Lower leg skin (tissue), 4 donors: ENCODE measurements at regions not wholly inside any gene's neighbourhood (a gene's known extent, or its start where the extent isn't known, plus 50 kb on each side); places are given as distances from the start of the nearest gene placed in this dataset.

ENCODE experiments used
- DNase-seq, 2 donors: peaks; one replicate each; pipeline ENCODE4 v3.0.0-alpha.2; 2019; ENCODE audit warnings: low spot score in 2 of 2
- H3K4me3 ChIP-seq: fragments of 200-600 bp; sonication (generic); 2 replicates; pipeline ENCODE4 v1.5.1; 2017; ENCODE audit warnings: mild to moderate bottlenecking, low read depth; ENCODE audit not compliant: poor library complexity, severe bottlenecking
- POLR2A ChIP-seq, 2 donors: fragments of 450-650 bp; IDR thresholded peaks; one replicate each; pipeline ENCODE4 v1.6.1; 2016 to 2017; ENCODE audit warnings: antibody characterized with exemption in 2 of 2, mild to moderate bottlenecking in 1 of 2, moderate library complexity in 1 of 2
- WGBS, 2 donors: methylation state at CpG; one replicate each; pipeline ENCODE4 v1.1.5; 2018; 5-methylcytosine and 5-hydroxymethylcytosine counted together
- intact Hi-C: fragments of 100-400 bp; cut with DNase I; formaldehyde crosslinking; loops from one replicate; pipeline ENCODE4 v1.15.0; 2023; ENCODE audit warnings: low total_unique reads
- TF ChIP-seq, protein P1 (sequence below), 3 donors: fragments of 450-650 bp; IDR thresholded peaks; one replicate each; pipeline ENCODE4 v1.5.1; 2016; ENCODE audit warnings: antibody characterized with exemption in 3 of 3, mild to moderate bottlenecking in 3 of 3, moderate library complexity in 2 of 3

DNA sequence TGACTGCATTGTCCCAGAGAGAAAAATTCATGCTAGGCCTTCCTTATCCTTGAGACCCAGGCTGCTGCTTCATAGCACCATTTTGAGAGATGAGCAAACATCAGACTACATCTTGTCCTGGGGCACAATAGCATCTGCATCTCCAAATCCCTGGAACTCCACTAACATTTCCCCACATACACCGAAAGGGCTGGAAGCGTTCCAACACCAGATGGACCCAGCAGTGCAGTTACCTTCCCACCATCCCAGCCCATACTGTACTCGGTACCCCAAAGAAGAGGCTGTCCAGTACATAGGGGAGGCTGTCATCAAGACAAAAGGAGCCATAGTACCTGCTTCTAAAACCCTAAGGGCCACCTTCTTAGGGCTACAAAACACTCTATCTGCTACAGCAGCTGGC, 547.2 kb upstream of the CHORDC1 start:
- peak in 1 of 2 donors; percentile 70 for DNase-seq
- H3K4me3 ChIP-seq: no peak overlapping the region
- intact Hi-C loops: no loop called here
- WGBS, 2 donors: 82 to 92% methylated on average over 3 of the region's 3 CpGs
- TF ChIP-seq, protein P1, sequence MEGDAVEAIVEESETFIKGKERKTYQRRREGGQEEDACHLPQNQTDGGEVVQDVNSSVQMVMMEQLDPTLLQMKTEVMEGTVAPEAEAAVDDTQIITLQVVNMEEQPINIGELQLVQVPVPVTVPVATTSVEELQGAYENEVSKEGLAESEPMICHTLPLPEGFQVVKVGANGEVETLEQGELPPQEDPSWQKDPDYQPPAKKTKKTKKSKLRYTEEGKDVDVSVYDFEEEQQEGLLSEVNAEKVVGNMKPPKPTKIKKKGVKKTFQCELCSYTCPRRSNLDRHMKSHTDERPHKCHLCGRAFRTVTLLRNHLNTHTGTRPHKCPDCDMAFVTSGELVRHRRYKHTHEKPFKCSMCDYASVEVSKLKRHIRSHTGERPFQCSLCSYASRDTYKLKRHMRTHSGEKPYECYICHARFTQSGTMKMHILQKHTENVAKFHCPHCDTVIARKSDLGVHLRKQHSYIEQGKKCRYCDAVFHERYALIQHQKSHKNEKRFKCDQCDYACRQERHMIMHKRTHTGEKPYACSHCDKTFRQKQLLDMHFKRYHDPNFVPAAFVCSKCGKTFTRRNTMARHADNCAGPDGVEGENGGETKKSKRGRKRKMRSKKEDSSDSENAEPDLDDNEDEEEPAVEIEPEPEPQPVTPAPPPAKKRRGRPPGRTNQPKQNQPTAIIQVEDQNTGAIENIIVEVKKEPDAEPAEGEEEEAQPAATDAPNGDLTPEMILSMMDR (IDR thresholded peaks at IDR 0.05): no peak
- TF ChIP-seq POLR2A (IDR thresholded peaks at IDR 0.05): no peak

DNA sequence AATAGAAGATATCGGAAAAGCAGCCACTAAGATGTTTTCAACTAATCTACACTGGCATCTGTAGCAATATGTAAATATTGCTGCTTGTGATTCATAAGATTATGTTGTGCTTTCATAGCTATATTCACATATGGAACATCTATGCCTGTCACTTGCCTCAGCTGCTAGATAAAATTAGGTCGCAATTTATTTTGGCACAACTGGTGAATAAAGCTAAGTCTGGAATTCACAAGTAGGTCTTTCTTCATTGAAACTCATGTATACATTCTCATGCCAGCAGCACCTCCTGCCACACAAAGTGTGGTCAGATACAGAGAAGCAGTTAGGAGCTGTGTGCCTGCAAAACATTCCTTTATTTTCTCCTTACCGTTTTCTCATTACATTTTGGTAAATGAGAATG, 543.3 kb upstream of the CHORDC1 start:
- no peak for DNase-seq
- 69 to 70% methylated on average over 3 of the region's 3 CpGs for WGBS, 2 donors
- intact Hi-C loops: no loop called here
- no peak for TF ChIP-seq POLR2A (IDR thresholded peaks at IDR 0.05)
- TF ChIP-seq, protein P1 (IDR thresholded peaks at IDR 0.05): no peak
- no peak overlapping the region for H3K4me3 ChIP-seq

DNA sequence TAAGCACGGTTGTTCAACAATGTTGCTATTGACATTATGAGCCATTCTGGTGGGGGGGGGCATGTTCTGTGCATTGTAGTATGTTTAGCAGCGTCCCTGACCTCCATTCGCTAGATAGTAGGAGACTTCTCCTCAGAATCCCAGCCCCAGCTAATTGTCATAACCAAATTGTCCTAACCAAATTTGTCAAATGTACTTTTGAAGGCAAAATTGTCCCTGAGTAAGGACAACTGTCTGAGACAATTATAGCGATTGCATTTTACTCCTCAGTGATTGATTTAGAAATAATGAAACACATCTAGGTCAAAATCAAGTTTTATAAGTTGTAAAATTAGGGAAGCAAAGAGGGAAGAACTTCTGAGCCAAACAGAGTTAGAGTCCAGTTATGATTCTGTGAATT, 541.8 kb upstream of the CHORDC1 start:
- 90 to 91% methylated on average over 4 of the region's 4 CpGs for WGBS, 2 donors
- H3K4me3 ChIP-seq: no peak overlapping the region
- intact Hi-C loops: no loop called here
- DNase-seq: no peak
- TF ChIP-seq POLR2A (IDR thresholded peaks at IDR 0.05): no peak
- TF ChIP-seq, protein P1 (IDR thresholded peaks at IDR 0.05): no peak

DNA sequence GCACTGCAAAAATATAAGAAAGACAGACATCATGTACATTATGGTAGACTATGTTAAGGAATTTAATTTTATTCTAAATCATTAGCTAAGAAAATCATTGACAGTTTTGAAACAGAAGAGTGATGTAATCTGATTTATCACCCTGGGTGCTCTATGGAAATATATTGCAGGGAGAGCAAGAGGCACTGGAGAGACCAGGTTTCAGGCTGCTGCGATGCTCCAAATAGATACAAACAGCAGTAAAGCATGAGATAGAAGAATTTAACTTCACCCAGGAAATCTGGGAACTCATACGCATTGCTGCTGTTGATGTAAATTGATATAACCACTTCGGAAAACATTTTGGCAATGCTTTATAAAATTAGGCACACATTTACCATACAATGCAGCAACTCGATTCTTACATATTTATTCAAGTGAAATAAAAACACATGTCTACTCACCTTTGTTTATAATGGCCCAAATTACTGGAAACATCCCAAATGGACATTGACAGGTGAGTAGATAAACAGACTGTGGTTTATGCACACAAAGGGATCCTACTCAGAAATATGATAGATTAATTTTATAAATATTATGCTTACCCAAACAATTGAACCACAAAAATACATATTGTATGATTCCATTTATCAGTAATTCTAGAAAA, 535.1 kb upstream of the CHORDC1 start:
- 64 to 72% methylated on average over 4 of the region's 4 CpGs for WGBS, 2 donors

DNA sequence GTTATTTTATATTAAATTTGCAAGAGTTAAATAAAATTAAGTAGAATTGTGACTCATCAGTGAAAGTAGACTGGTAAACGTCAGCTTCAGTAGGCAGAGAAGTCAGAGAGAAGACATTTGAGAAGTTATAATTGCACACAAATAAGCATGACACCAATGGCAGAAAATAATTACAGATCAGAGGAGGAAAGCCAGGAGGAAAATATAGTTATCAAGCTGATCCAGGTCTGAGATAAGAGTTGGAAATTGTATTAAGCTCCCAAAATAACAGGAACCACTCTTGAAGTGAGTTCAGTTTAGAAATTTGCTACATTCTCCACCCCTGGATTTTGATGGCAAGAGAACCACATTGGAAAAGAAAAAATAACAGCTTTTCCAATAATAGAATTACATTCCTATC, 533.8 kb upstream of the CHORDC1 start:
- no peak overlapping the region for H3K4me3 ChIP-seq
- DNase-seq: no peak
- WGBS, 2 donors: 10 to 29% methylated on average over 1 of the region's 1 CpG
- TF ChIP-seq POLR2A (IDR thresholded peaks at IDR 0.05): no peak
- intact Hi-C loops: no loop called here

More for the DNA sequence above, 535.1 kb upstream of the CHORDC1 start:
- no peak overlapping the region for H3K4me3 ChIP-seq
- TF ChIP-seq POLR2A (IDR thresholded peaks at IDR 0.05): no peak
- TF ChIP-seq, protein P1 (IDR thresholded peaks at IDR 0.05): no peak
- DNase-seq: no peak
- intact Hi-C loops: no loop called here

DNA sequence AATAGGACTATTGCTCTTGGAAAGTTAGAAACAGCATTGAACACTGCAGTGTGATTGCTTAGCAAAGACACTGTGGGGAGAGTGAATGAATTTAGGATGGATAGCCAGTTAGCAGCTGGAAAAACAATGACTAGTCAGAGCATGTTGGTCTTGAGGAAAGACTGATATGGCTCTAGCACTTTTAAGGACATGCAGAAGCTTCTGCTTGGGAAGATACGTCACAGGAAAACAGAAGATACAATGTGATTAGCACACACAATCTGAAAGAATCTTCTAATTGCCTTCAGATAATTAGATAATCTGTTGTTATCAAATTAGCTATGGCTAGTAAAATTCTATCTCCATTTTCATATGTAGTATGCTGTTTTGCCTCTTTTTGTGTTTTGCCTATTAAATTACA, 530.7 kb upstream of the CHORDC1 start:
- WGBS, 2 donors: 78 to 79% methylated on average over 1 of the region's 1 CpG
- H3K4me3 ChIP-seq: no peak overlapping the region
- intact Hi-C loops: no loop called here
- TF ChIP-seq, protein P1 (IDR thresholded peaks at IDR 0.05): no peak
- TF ChIP-seq POLR2A (IDR thresholded peaks at IDR 0.05): no peak
- DNase-seq: no peak
